Caco-2 (cell line): ENCODE measurements at regions not wholly inside any gene's neighbourhood (a gene's known extent, or its start where the extent isn't known, plus 50 kb on each side); places are given as distances from the start of the nearest gene placed in this dataset.

Experiments used
- BruUV-seq: library from RNA; stranded (reverse); fragments of 400-500 nt; replicated peaks from 2 replicates; lab custom pipeline; 2021; lab: Mats Ljungman, UMichigan
- CTCF ChIA-PET: fragments of 300-600 bp; sonication (Branson Sonifier 250); formaldehyde crosslinking; loops from one replicate; lab custom pipeline; 2022; ENCODE audit warnings: antibody characterized with exemption; lab: Charles Lee
- POLR2A ChIA-PET: fragments of 300-600 bp; sonication (Branson Sonifier 250); formaldehyde crosslinking; loops from one replicate; lab custom pipeline; 2022; ENCODE audit warnings: antibody characterized with exemption; lab: Charles Lee
- DNase-seq, 2 experiments: peaks; one replicate each; pipeline versions ENCODE4 v3.0.0 to v3.0.0-alpha.2; 2020 to 2022
- H3K27me3 ChIP-seq: replicated peaks from 2 replicates; pipeline ENCODE4 v1.6.0; 2011; ENCODE audit warnings: low read length; ENCODE audit not compliant: control insufficient read depth, insufficient read depth
- H3K36me3 ChIP-seq: 2 replicates; pipeline ENCODE4 v1.5.1; 2011; ENCODE audit warnings: low read length; ENCODE audit not compliant: control insufficient read depth, insufficient read depth
- H3K4me1 ChIP-seq: fragments of 250-450 bp; sonication (Bioruptor Pico); 2 replicates; pipeline ENCODE4 v1.5.1; 2020; ENCODE audit warnings: mild to moderate bottlenecking
- H3K4me3 ChIP-seq: 2 replicates; pipeline ENCODE4 v1.5.1; 2011; ENCODE audit warnings: low read depth, mild to moderate bottlenecking, control low read depth, low read length
- H3K9me3 ChIP-seq: fragments of 250-450 bp; sonication (Bioruptor Pico); 2 replicates; pipeline ENCODE4 v1.5.1; 2020; ENCODE audit warnings: mild to moderate bottlenecking, moderate library complexity
- H3K27ac Mint-ChIP-seq: one replicate; pipeline ENCODE4 v1.8.0; 2022; ENCODE audit warnings: mixed read lengths; ENCODE audit not compliant: unreplicated experiment
- H3K27me3 Mint-ChIP-seq: one replicate; pipeline ENCODE4 v1.8.0; 2022; ENCODE audit warnings: mixed read lengths; ENCODE audit not compliant: insufficient read depth, unreplicated experiment
- H3K36me3 Mint-ChIP-seq: one replicate; pipeline ENCODE4 v1.8.0; 2022; ENCODE audit warnings: mild to moderate bottlenecking, mixed read lengths; ENCODE audit not compliant: insufficient read depth, unreplicated experiment
- H3K4me1 Mint-ChIP-seq: one replicate; pipeline ENCODE4 v1.8.0; 2022; ENCODE audit warnings: low read depth, mixed read lengths; ENCODE audit not compliant: unreplicated experiment
- H3K4me3 Mint-ChIP-seq: one replicate; pipeline ENCODE4 v1.8.0; 2022; ENCODE audit warnings: mild to moderate bottlenecking, moderate library complexity, mixed read lengths; ENCODE audit not compliant: unreplicated experiment
- H3K9me3 Mint-ChIP-seq: one replicate; pipeline ENCODE4 v1.8.0; 2022; ENCODE audit warnings: mixed read lengths; ENCODE audit not compliant: unreplicated experiment
- CTCF ChIP-seq, 2 experiments: fragments of 200-600 bp in 1 of 2; IDR thresholded peaks; 1 replicate in 1 of 2; 2 replicates in 1 of 2; pipeline versions ENCODE4 v1.5.1 to v1.8.0; 2011 to 2022; ENCODE audit warnings: antibody characterized with exemption in 1 of 2, control low read depth in 1 of 2, inconsistent platforms in 1 of 2, low read depth in 1 of 2, low read length in 1 of 2, mild to moderate bottlenecking in 1 of 2, moderate library complexity in 1 of 2; ENCODE audit not compliant: insufficient read depth in 1 of 2, severe bottlenecking in 1 of 2, unreplicated experiment in 1 of 2
- intact Hi-C: fragments of 100-400 bp; cut with micrococcal nuclease; formaldehyde crosslinking; loops from one replicate; pipeline ENCODE4 v1.10.0; 2022; ENCODE audit not compliant: unreplicated experiment

GRCh38 chr11:25583596-25583995 lies 748.3 kb upstream of the ANO3 start:
- DNase-seq = no peak
- ChIA-PET POLR2A (no interaction called here), CTCF (no interaction called here)
- no peaks in the 10 kb centered on the region for H3K4me1 Mint-ChIP-seq
- Histone ChIP-seq H3K36me3 (no peaks in the 10 kb centered on the region), H3K9me3 (no peaks in the 10 kb centered on the region; the same call in 1 of the 2 replicates), H3K27me3 (no peaks in the 10 kb centered on the region), H3K4me1 (no peaks in the 10 kb centered on the region), H3K4me3 (no peak overlapping the region)
- no peaks in the 10 kb centered on the region for H3K36me3 Mint-ChIP-seq
- intact Hi-C loops = no loop called here
- no peak overlapping the region for H3K27ac Mint-ChIP-seq
- BruUV-seq = no TSS peak
- no peak for TF ChIP-seq CTCF (IDR thresholded peaks at IDR 0.05; ENCODE audit: insufficient read depth in 1 of 2, low read depth in 1 of 2, low read length in 1 of 2, severe bottlenecking in 1 of 2, unreplicated experiment in 1 of 2)
- H3K4me3 Mint-ChIP-seq = no peak overlapping the region
- no peaks in the 10 kb centered on the region for H3K9me3 Mint-ChIP-seq
- no peaks in the 10 kb centered on the region for H3K27me3 Mint-ChIP-seq

GRCh38 chr11:25587496-25587895 lies 744.4 kb upstream of the ANO3 start:
- no peak overlapping the region for H3K27ac Mint-ChIP-seq
- H3K27me3 ChIP-seq = no peaks in the 10 kb centered on the region
- no peak for TF ChIP-seq CTCF (IDR thresholded peaks at IDR 0.05; ENCODE audit: insufficient read depth in 1 of 2, low read depth in 1 of 2, low read length in 1 of 2, severe bottlenecking in 1 of 2, unreplicated experiment in 1 of 2)
- no peak overlapping the region for H3K4me3 ChIP-seq
- no peak for DNase-seq
- no peaks in the 10 kb centered on the region; the same call in 1 of the 2 replicates for H3K9me3 ChIP-seq
- no peaks in the 10 kb centered on the region for H3K9me3 Mint-ChIP-seq
- BruUV-seq = no TSS peak
- ChIA-PET CTCF (no interaction called here), POLR2A (no interaction called here)
- H3K4me1 ChIP-seq = no peaks in the 10 kb centered on the region
- H3K36me3 ChIP-seq = no peaks in the 10 kb centered on the region
- H3K4me3 Mint-ChIP-seq = no peak overlapping the region
- no peaks in the 10 kb centered on the region for H3K36me3 Mint-ChIP-seq
- intact Hi-C loops = no loop called here
- no peaks in the 10 kb centered on the region for H3K4me1 Mint-ChIP-seq
- no peaks in the 10 kb centered on the region for H3K27me3 Mint-ChIP-seq

GRCh38 chr11:25593221-25593620 lies 738.7 kb upstream of the ANO3 start:
- no peaks in the 10 kb centered on the region for H3K36me3 Mint-ChIP-seq
- Histone ChIP-seq H3K27me3 (no peaks in the 10 kb centered on the region), H3K9me3 (no peaks in the 10 kb centered on the region), H3K36me3 (no peaks in the 10 kb centered on the region), H3K4me3 (no peak overlapping the region), H3K4me1 (no peaks in the 10 kb centered on the region)
- ChIA-PET CTCF (no interaction called here), POLR2A (no interaction called here)
- intact Hi-C loops = no loop called here
- no peak overlapping the region for H3K4me3 Mint-ChIP-seq
- no peaks in the 10 kb centered on the region for H3K4me1 Mint-ChIP-seq
- H3K9me3 Mint-ChIP-seq = no peaks in the 10 kb centered on the region
- BruUV-seq = no TSS peak
- no peak for TF ChIP-seq CTCF (IDR thresholded peaks at IDR 0.05; ENCODE audit: insufficient read depth in 1 of 2, low read depth in 1 of 2, low read length in 1 of 2, severe bottlenecking in 1 of 2, unreplicated experiment in 1 of 2)
- no peak overlapping the region for H3K27ac Mint-ChIP-seq
- no peaks in the 10 kb centered on the region for H3K27me3 Mint-ChIP-seq
- no peak for DNase-seq
